ENCODE measurements at regions not wholly inside any gene's neighbourhood (a gene's known extent, or its start where the extent isn't known, plus 50 kb on each side); places are given as distances from the start of the nearest gene placed in this dataset.
A peak's percentile ranks its signal among the peaks of the same experiment; 100 is the strongest.
"Not testable (repeated sequence)": the region's sequence is repeated elsewhere in the genome, so short reads cannot be mapped to it uniquely, and the experiment has no call there.

DNA sequence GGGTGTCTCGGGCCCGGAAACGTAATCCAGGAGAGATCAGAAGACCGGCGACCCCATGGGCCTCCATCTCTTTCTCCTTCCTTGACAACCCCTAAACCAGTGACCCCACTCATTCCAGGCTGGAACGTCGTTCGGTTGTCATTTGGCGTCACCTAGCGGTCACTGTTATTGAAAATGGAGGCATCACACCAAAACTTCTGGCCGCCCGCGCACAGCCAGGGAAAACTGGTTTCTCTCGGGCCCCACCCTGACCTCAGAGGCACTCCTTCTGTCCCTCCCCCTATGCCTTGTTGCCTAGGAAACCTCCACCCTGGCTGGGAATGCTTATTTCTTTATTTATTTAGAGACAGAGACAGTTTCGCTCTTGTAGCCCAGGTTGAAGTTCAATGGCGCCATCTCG lies 2327.3 kb upstream of the TPTE start:
- not testable (repeated sequence) for DNase-seq; H3K4me3 ChIP-seq (ENCODE audit: insufficient read depth, low read depth, low read length, poor library complexity, severe bottlenecking); H3K9me3 ChIP-seq (ENCODE audit: control insufficient read depth, low read length); H3K4me1 ChIP-seq (ENCODE audit: control insufficient read depth, insufficient read depth, low read length, poor library complexity, severe bottlenecking); H3K27me3 ChIP-seq (replicated peaks; ENCODE audit: control insufficient read depth, insufficient read depth, low read length, poor library complexity, severe bottlenecking); H3K36me3 ChIP-seq (ENCODE audit: control insufficient read depth, insufficient read depth, low read length); H3K27ac ChIP-seq (ENCODE audit: insufficient read depth, low read length, poor library complexity, severe bottlenecking)

- H3K27ac ChIP-seq (ENCODE audit: insufficient read depth, low read length, poor library complexity, severe bottlenecking); H3K9me3 ChIP-seq (ENCODE audit: control insufficient read depth, low read length); H3K4me1 ChIP-seq (ENCODE audit: control insufficient read depth, insufficient read depth, low read length, poor library complexity, severe bottlenecking); H3K4me3 ChIP-seq (ENCODE audit: insufficient read depth, low read depth, low read length, poor library complexity, severe bottlenecking); DNase-seq; H3K27me3 ChIP-seq (replicated peaks; ENCODE audit: control insufficient read depth, insufficient read depth, low read length, poor library complexity, severe bottlenecking); H3K36me3 ChIP-seq (ENCODE audit: control insufficient read depth, insufficient read depth, low read length): not testable (repeated sequence)
Measured at GRCh38 chr21:8197377-8198027, 2323.9 kb upstream of the TPTE start.

DNA sequence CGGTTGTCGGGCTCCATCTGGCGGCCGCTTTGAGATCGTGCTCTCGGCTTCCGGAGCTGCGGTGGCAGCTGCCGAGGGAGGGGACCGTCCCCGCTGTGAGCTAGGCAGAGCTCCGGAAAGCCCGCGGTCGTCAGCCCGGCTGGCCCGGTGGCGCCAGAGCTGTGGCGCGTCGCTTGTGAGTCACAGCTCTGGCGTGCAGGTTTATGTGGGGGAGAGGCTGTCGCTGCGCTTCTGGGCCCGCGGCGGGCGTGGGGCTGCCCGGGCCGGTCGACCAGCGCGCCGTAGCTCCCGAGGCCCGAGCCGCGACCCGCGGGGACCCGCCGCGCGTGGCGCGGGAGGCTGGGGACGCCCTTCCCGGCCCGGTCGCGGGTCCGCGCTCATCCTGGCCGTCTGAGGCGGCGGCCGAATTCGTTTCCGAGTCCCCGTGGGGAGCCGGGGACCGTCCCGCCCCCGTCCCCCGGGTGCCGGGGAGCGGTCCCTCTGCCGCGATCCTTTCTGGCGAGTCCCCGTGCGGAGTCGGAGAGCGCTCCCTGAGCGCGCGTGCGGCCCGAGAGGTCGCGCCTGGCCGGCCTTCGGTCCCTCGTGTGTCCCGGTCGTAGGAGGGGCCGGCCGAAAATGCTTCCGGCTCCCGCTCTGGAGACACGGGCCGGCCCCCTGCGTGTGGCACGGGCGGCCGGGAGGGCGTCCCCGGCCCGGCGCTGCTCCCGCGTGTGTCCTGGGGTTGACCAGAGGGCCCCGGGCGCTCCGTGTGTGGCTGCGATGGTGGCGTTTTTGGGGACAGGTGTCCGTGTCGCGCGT lies 2316.1 kb upstream of the TPTE start:
- not testable (repeated sequence) for H3K27ac ChIP-seq (ENCODE audit: insufficient read depth, low read length, poor library complexity, severe bottlenecking); H3K4me1 ChIP-seq (ENCODE audit: control insufficient read depth, insufficient read depth, low read length, poor library complexity, severe bottlenecking); H3K36me3 ChIP-seq (ENCODE audit: control insufficient read depth, insufficient read depth, low read length); DNase-seq; H3K9me3 ChIP-seq (ENCODE audit: control insufficient read depth, low read length); H3K4me3 ChIP-seq (ENCODE audit: insufficient read depth, low read depth, low read length, poor library complexity, severe bottlenecking); H3K27me3 ChIP-seq (replicated peaks; ENCODE audit: control insufficient read depth, insufficient read depth, low read length, poor library complexity, severe bottlenecking)

GRCh38 chr21:8205892-8206188 lies 2315.5 kb upstream of the TPTE start:
- H3K4me1 ChIP-seq (ENCODE audit: control insufficient read depth, insufficient read depth, low read length, poor library complexity, severe bottlenecking); H3K9me3 ChIP-seq (ENCODE audit: control insufficient read depth, low read length); H3K36me3 ChIP-seq (ENCODE audit: control insufficient read depth, insufficient read depth, low read length); H3K27me3 ChIP-seq (replicated peaks; ENCODE audit: control insufficient read depth, insufficient read depth, low read length, poor library complexity, severe bottlenecking); DNase-seq; H3K4me3 ChIP-seq (ENCODE audit: insufficient read depth, low read depth, low read length, poor library complexity, severe bottlenecking); H3K27ac ChIP-seq (ENCODE audit: insufficient read depth, low read length, poor library complexity, severe bottlenecking): not testable (repeated sequence)

DNA sequence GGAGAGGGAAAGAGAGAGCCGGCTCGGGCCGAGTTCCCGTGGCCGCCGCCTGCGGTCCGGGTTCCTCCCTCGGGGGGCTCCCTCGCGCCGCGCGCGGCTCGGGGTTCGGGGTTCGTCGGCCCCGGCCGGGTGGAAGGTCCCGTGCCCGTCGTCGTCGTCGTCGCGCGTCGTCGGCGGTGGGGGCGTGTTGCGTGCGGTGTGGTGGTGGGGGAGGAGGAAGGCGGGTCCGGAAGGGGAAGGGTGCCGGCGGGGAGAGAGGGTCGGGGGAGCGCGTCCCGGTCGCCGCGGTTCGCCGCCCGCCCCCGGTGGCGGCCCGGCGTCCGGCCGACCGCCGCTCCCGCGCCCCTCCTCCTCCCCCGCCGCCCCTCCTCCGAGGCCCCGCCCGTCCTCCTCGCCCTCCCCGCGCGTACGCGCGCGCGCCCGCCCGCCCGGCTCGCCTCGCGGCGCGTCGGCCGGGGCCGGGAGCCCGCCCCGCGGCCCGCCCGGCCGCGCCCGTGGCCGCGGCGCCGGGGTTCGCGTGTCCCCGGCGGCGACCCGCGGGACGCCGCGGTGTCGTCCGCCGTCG lies 2308.3 kb upstream of the TPTE start:
- H3K9me3 ChIP-seq (ENCODE audit: control insufficient read depth, low read length); H3K36me3 ChIP-seq (ENCODE audit: control insufficient read depth, insufficient read depth, low read length); H3K4me3 ChIP-seq (ENCODE audit: insufficient read depth, low read depth, low read length, poor library complexity, severe bottlenecking); H3K27me3 ChIP-seq (replicated peaks; ENCODE audit: control insufficient read depth, insufficient read depth, low read length, poor library complexity, severe bottlenecking); H3K4me1 ChIP-seq (ENCODE audit: control insufficient read depth, insufficient read depth, low read length, poor library complexity, severe bottlenecking); H3K27ac ChIP-seq (ENCODE audit: insufficient read depth, low read length, poor library complexity, severe bottlenecking): not testable (repeated sequence)
- peak in 2 of 3 donors; percentile 51 to 82 for DNase-seq

- not testable (repeated sequence) for H3K27me3 ChIP-seq (replicated peaks; ENCODE audit: control insufficient read depth, insufficient read depth, low read length, poor library complexity, severe bottlenecking); H3K4me1 ChIP-seq (ENCODE audit: control insufficient read depth, insufficient read depth, low read length, poor library complexity, severe bottlenecking); DNase-seq
Measured at GRCh38 chr21:8214539-8214938, 2306.8 kb upstream of the TPTE start.

GRCh38 chr21:8229366-8230150 lies 2291.8 kb upstream of the TPTE start:
- not testable (repeated sequence) for H3K27me3 ChIP-seq (replicated peaks; ENCODE audit: control insufficient read depth, insufficient read depth, low read length, poor library complexity, severe bottlenecking); H3K4me1 ChIP-seq (ENCODE audit: control insufficient read depth, insufficient read depth, low read length, poor library complexity, severe bottlenecking); H3K9me3 ChIP-seq (ENCODE audit: control insufficient read depth, low read length); H3K27ac ChIP-seq (ENCODE audit: insufficient read depth, low read length, poor library complexity, severe bottlenecking); DNase-seq; H3K36me3 ChIP-seq (ENCODE audit: control insufficient read depth, insufficient read depth, low read length); H3K4me3 ChIP-seq (ENCODE audit: insufficient read depth, low read depth, low read length, poor library complexity, severe bottlenecking)

More at GRCh38 chr21:8214539-8214938, 2306.8 kb upstream of the TPTE start:
- H3K36me3 ChIP-seq (ENCODE audit: control insufficient read depth, insufficient read depth, low read length); H3K27ac ChIP-seq (ENCODE audit: insufficient read depth, low read length, poor library complexity, severe bottlenecking); H3K4me3 ChIP-seq (ENCODE audit: insufficient read depth, low read depth, low read length, poor library complexity, severe bottlenecking); H3K9me3 ChIP-seq (ENCODE audit: control insufficient read depth, low read length): not testable (repeated sequence)

DNA sequence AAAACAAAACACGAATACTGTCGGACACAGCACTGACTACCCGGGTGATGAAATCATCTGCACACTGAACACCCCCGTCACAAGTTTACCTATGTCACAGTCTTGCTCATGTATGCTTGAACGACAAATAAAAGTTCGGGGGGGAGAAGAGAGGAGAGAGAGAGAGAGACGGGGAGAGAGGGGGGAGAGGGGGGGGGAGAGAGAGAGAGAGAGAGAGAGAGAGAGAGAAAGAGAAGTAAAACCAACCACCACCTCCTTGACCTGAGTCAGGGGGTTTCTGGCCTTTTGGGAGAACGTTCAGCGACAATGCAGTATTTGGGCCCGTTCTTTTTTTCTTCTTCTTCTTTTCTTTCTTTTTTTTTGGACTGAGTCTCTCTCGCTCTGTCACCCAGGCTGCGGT lies 2290.1 kb upstream of the TPTE start:
- not testable (repeated sequence) for H3K27ac ChIP-seq (ENCODE audit: insufficient read depth, low read length, poor library complexity, severe bottlenecking); H3K4me3 ChIP-seq (ENCODE audit: insufficient read depth, low read depth, low read length, poor library complexity, severe bottlenecking); H3K9me3 ChIP-seq (ENCODE audit: control insufficient read depth, low read length); H3K4me1 ChIP-seq (ENCODE audit: control insufficient read depth, insufficient read depth, low read length, poor library complexity, severe bottlenecking); H3K27me3 ChIP-seq (replicated peaks; ENCODE audit: control insufficient read depth, insufficient read depth, low read length, poor library complexity, severe bottlenecking); DNase-seq; H3K36me3 ChIP-seq (ENCODE audit: control insufficient read depth, insufficient read depth, low read length)

DNA sequence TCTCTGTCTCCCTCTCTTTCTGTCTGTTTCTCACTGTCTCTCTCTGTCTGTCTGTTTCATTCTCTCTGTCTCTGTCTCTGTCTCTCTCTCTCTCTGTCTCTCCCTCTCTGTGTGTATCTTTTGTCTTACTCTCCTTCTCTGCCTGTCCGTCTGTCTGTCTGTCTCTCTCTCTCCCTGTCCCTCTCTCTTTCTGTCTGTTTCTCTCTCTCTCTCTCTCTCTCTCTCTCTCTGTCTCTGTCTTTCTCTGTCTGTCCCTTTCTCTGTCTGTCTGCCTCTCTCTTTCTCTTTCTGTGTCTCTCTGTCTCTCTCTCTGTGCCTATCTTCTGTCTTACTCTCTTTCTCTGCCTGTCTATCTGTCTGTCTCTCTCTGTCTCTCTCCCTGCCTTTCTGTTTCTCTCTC lies 2288.4 kb upstream of the TPTE start:
- H3K4me1 ChIP-seq (ENCODE audit: control insufficient read depth, insufficient read depth, low read length, poor library complexity, severe bottlenecking); H3K27me3 ChIP-seq (replicated peaks; ENCODE audit: control insufficient read depth, insufficient read depth, low read length, poor library complexity, severe bottlenecking); H3K4me3 ChIP-seq (ENCODE audit: insufficient read depth, low read depth, low read length, poor library complexity, severe bottlenecking); H3K9me3 ChIP-seq (ENCODE audit: control insufficient read depth, low read length); H3K36me3 ChIP-seq (ENCODE audit: control insufficient read depth, insufficient read depth, low read length); DNase-seq; H3K27ac ChIP-seq (ENCODE audit: insufficient read depth, low read length, poor library complexity, severe bottlenecking): not testable (repeated sequence)

DNA sequence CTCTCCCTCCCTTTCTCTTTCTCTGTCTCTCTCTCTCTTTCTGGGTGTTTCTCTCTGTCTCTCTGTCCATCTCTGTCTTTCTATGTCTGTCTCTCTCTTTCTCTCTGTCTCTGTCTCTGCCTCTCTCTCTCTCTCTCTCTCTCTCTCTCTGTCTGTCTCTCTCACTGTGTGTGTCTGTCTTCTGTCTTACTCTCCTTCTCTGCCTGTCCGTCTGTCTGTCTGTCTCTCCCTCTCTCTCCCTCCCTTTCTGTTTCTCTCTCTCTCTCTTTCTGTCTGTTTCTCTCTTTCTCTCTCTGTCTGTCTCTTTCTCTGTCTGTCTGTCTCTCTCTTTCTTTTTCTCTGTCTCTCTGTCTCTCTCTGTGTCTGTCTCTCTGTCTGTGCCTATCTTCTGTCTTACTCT lies 2287.3 kb upstream of the TPTE start:
- H3K9me3 ChIP-seq (ENCODE audit: control insufficient read depth, low read length); DNase-seq; H3K36me3 ChIP-seq (ENCODE audit: control insufficient read depth, insufficient read depth, low read length); H3K4me3 ChIP-seq (ENCODE audit: insufficient read depth, low read depth, low read length, poor library complexity, severe bottlenecking); H3K4me1 ChIP-seq (ENCODE audit: control insufficient read depth, insufficient read depth, low read length, poor library complexity, severe bottlenecking); H3K27me3 ChIP-seq (replicated peaks; ENCODE audit: control insufficient read depth, insufficient read depth, low read length, poor library complexity, severe bottlenecking); H3K27ac ChIP-seq (ENCODE audit: insufficient read depth, low read length, poor library complexity, severe bottlenecking): not testable (repeated sequence)

Measured in effector memory CD4-positive, alpha-beta T cell (primary cell).